DMS114 treated with DMSO at 0.1 percent for 48 hours (cell line): ENCODE measurements at regions not wholly inside any gene's neighbourhood (a gene's known extent, or its start where the extent isn't known, plus 50 kb on each side); places are given as distances from the start of the nearest gene placed in this dataset.

ENCODE experiments used
- DNase-seq: peaks from one replicate; lab custom pipeline; 2025; ENCODE audit not compliant: unreplicated experiment; lab: John Stamatoyannopoulos, UW

GRCh38 chr15:62816342-62817069 lies 226.0 kb upstream of the TPM1 start:
- DNase-seq: no peak

- no peak for DNase-seq
Observed at GRCh38 chr15:62818691-62819090, 223.9 kb upstream of the TPM1 start.

- DNase-seq: no peak
Observed at GRCh38 chr15:62821384-62822131, 221.0 kb upstream of the TPM1 start.

GRCh38 chr15:62822228-62822627 lies 220.3 kb upstream of the TPM1 start:
- no peak for DNase-seq

DNA sequence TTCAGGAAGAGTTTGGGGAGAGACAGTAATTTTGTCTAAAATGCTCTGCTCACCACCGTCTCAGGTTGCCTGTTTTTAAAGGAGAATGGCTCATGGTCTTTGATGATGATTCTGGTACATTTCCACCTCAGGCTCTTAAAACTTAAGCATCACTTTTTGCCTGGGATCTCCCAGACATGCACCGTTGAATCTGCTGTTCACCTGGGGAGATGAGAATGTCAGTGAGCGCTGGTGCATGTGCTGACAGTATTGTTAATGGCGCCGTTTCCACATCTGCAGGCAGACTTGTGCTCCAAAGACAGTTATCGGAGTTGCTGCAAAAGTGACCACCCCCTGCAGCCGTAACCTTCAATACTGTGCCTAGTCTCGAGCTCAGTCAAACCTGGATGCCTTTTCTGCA lies 219.0 kb upstream of the TPM1 start:
- no peak for DNase-seq

DNA sequence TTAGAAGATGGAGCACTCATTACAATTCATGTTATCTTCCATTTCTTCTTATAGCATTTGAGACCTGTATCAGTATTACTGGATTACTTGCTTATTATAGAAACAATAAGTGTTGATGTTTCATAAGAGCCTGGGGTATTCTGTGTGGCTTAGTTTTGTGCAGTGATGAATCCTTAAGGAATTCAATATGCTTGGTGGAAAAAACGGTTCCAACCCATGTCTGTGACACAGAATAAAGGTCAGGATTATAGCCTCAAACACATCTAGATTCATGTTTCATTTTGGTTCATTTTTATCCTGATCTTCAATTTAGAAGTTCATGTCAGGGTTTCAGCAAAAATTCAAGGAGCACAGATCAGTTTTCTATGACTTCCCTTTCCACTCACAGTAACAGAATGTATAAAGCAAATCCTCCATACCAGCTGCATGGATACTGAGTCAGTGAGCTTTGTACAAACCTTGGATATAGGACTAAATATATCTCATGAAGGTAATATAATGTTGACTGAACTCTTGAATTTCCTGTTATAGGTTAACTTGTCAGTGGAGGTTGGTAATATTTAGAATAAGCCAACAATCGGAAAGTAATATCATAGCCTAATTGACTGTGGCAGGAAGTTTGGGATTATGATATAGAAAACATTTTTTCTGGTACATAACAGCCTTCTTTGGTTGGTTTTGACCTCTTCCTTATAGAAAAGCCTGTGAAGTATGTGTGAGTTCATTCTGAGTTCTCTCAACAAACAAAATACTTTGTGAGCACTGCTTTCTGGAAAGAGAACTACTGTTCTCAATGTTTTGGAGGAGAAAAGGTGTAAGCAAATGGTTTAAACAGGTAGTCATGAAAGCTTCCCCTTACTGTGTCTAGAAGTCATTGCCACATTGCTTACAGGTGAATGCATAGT lies 218.2 kb upstream of the TPM1 start:
- no peak for DNase-seq

DNA sequence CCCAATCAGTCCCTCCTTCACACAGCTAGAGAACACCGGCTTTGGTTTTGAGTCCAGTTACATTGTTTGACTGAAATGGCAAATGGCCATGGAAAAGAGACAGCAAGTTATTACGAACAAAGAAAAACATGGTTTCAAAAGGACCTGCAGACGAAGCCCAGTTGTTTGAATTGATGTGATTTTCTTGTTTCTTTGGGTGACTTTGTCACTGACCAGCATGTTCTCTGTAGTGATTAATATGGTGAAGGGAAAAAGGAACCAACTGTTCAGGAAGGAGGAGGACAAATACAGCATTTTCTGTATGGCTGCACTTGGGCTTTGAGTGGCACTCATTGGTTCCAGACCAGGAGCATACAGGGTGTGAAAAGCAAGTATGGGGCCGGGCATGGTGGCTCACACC lies 217.4 kb upstream of the TPM1 start:
- no peak for DNase-seq

DNA sequence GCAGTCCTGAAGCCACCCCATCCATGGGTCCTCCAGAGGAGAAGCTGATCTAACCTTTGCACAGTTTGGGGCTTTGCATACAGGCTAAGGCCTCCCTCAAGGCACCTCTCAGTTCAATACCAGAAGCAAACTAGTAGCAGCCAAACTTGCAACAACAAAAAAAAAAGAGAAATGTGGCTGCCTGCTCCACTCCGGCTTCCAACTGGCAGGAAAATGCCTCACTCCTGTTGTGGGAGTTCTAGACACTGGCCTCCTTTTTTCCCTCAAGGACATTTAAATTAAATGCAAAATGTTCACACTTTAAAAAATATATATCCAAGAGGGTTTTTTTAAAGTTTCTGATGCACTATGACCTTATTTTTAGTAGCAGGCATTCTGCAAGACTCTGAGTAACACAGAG lies 216.0 kb upstream of the TPM1 start:
- DNase-seq: no peak

DNA sequence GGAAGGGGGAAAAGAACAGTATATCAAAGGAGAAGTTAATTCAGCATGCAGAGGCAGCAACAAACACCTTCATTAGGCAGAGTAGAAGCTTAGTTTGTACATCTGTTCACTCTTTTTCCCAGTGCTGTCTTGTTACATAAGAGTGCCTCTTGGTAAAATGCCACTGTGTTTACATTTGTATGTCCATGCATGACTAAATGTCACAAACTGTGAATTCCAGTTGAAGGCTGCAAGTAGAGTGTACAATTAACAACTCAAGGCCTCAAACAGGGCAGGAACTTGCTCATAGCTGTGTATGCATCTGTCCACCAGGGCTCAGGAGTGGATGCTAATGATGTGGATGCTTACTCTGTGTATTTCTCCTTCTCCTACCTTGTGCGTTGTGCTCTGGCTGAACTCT lies 214.2 kb upstream of the TPM1 start:
- DNase-seq: no peak

- no peak for DNase-seq
Observed at GRCh38 chr15:62832231-62832630, 210.3 kb upstream of the TPM1 start.

- DNase-seq: no peak
Observed at GRCh38 chr15:62833646-62834045, 208.9 kb upstream of the TPM1 start.

- no peak for DNase-seq
Observed at GRCh38 chr15:62834686-62835329, 207.7 kb upstream of the TPM1 start.

DNA sequence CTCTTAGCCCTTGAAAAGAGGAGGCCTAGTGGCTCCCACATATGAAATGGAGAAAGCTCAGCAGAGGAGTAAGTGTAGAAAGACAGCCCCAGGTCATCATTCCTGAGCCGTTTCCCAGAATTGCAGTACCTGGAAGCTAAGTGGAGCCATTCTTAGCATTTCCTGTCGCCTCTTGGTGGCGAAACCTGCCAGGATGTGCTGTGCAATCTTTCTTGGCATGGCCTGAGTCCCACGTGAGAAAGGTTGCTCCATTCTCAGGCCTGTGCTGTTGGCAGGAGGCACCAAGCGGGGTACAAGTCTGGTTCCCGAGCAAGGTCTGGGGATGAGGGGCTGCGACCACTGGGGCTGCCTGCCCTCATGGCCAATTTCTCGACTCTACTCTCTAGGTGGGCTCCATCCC lies 207.2 kb upstream of the TPM1 start:
- no peak for DNase-seq

- no peak for DNase-seq
Observed at GRCh38 chr15:62835762-62836161, 206.8 kb upstream of the TPM1 start.

- DNase-seq: no peak
Observed at GRCh38 chr15:62840526-62841268, 201.8 kb upstream of the TPM1 start.

GRCh38 chr15:62841269-62841628 lies 201.3 kb upstream of the TPM1 start:
- DNase-seq: no peak

DNA sequence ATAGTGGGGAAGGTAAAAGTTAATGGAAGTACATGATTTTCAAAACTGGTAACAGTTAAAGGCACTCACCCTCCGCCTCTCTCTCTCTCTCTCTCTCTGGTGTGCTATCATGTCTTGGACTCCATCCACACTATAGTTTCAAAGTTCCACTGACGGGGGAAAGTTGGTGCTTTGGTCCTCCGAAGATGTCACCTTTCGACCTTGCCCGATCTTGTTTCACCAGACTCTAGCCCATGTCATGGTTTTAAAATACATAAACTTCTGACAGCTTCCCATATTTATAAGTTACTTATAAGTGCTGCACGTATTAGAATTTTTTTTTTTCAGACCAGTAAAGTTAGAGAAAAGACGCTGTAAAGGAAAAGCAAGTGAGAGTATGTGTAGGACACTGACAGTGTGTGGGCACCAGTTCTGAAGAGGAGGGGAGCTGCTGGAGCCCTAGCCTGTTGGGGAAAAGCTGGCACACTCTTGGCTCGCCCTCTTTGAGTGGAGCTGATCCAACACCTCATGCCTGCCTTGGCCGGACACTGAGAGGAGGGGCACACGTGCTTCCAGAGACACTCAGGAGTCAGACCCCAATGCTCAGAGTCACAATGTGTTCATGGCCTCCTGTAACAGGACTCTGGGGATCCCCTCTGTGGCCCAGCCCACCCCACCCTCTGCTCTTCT lies 200.5 kb upstream of the TPM1 start:
- DNase-seq: no peak

- DNase-seq: no peak
Observed at GRCh38 chr15:62843311-62843710, 199.2 kb upstream of the TPM1 start.

DNA sequence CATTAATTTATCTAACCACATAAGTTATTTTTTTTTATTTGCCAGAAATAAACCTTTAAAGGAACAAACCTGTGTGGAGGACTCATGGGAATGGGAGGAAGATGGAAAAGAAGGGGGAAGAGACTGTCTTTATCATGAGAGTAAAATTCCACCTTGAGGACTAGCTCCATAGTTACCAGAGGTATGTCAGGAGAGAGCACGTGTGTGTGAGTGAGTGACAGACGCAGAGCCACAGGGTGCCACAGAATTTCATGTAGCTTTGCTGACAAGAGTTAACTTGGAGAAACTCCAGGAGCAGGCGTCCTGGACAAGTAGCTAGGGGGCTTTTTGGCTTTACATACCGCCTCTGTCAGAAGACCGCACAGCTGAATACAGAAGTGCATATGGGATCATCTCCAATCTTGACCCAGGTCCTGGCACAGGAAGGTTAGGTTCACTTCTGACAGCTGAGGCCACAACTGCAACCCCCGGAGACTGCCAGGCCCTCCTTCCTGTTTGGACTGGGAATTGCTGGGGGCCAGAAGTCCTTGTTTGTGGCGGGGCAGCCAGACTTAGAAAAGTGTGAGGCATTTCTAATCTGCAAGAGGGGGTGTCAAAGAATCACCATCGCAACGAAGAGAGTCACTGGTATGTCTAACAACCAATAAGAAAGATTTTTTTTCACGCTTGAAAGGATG lies 197.8 kb upstream of the TPM1 start:
- DNase-seq: no peak
